SIG-M5 treated with dmso at 0.1 percent for 504 hours (cell line): ENCODE measurements at regions not wholly inside any gene's neighbourhood (a gene's known extent, or its start where the extent isn't known, plus 50 kb on each side); places are given as distances from the start of the nearest gene placed in this dataset.
"Not testable (repeated sequence)": the region's sequence is repeated elsewhere in the genome, so short reads cannot be mapped to it uniquely, and the experiment has no call there.

Experiments
- DNase-seq: peaks from one replicate; lab custom pipeline; 2025; ENCODE audit not compliant: unreplicated experiment; lab: John Stamatoyannopoulos, UW

DNA sequence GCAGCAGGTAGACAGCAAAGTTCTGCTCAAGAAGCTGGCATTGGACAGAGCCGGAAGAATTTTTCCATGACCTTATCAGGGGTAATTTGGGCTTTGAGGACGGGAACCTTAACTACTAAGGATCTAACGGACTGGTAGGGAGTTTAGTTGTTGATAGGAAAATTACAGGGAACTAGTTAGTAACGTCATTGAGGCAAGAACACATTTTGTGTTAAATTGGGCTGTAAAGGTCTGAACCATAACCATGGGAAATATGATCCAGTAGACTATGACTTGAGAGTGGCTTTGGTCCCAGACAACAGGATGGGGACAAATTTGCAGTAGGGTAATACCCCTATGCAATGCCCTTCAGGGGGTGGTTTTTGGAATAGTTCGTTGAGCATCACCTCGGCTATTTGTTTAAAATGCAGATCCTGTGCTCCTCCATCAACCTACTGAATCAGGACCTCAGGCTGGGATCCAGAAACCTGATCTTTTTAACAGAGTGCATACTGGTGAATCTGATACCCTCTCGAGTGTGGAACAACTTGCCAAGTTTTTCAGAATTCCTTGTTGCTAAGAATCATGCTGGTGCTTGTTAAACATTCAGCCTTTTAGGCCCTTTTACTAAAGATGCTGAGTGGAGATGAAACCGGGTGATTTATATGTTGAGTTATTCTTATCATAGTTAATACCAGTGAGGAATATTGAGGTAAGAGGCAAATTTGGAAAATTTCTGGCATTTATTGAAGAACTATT, 255.1 kb downstream of the MAP2K6 start:
- DNase-seq: no peak

DNA sequence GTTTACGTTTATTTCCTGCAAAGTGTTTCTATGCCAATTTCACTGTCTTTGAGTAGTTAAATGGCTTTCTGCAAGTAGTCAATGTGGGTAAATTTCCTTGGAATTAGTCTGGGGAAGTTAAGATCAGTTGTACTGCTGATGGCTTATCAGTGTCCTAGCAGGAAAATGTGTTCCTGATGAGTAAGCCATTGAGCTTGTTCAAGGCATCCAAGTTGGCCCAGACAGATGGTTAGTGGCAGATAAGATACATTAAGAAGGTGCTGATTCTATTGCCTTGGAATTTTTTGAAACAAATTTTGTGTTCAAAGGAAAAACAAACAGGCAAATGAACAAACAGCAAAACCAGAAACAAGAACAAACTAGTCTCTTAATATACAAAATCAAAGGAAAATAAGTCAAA, 258.4 kb downstream of the MAP2K6 start:
- DNase-seq: peak; percentile 1

- DNase-seq: no peak
Measured at GRCh38 chr17:69677130-69677529, 262.6 kb downstream of the MAP2K6 start.

- DNase-seq: no peak
Measured at GRCh38 chr17:69678206-69678605, 263.7 kb downstream of the MAP2K6 start.

- no peak for DNase-seq
Measured at GRCh38 chr17:69679829-69680228, 265.3 kb downstream of the MAP2K6 start.

- no peak for DNase-seq
Measured at GRCh38 chr17:69684251-69684650, 269.8 kb downstream of the MAP2K6 start.

GRCh38 chr17:69685150-69685549, 270.7 kb downstream of the MAP2K6 start:
- not testable (repeated sequence) for DNase-seq

DNA sequence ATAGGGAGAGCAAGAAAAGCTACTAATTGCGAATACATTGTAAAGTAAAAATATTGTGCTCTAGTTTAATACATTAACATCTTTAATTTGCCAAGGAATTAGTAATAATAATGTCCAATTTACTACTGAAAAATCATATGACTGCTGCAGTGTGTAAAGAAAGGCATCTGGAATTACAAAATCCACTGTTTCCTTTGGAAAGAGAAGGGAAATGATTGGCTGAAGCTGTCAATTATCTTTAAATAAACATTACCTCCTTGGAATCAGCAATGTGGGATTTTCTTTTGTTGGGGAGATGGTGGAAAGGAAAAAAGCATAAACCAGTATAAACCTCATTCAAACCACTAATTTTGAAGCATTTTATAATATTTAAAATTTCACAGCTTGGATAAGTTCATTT, 276.0 kb downstream of the MAP2K6 start:
- no peak for DNase-seq

DNA sequence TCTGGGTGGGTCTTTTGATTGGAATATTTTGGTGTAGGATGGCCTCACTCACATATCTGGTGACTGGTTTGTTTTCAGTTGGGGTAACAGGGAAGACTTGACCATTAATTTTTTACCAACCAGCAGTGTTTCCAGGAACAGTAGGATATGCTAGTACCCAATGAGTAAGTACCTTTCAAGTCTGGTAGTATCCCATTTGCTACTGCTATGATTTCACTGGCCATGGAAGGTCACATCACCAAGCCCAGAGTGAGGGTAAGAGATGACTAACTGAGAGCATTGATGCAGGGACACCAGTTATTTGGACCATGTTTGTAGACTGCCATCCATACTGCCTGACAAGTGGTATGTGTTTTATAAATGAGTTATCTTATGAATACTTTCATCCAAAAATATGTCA, 277.7 kb downstream of the MAP2K6 start:
- no peak for DNase-seq

DNA sequence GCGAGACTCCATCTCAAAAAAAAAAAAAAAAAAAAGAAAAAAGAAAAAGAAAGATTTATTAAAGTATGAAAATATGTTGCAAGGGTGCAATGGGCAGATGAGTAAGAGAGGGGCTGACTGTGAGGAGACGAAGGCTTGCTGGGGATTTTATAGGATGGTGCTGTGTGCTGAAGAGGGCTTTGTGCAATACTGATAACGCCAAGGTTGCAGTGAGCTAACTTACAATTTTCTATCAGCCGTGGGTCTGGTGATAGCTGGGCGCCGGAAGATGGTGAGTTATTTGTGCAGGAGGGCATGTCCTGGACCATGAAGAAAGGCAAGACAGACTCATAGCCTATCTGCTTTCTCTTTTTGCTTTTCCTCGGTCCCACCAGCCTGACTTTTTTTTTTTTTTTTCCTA, 281.1 kb downstream of the MAP2K6 start:
- no peak for DNase-seq

- DNase-seq: no peak
Measured at GRCh38 chr17:69696650-69697049, 282.2 kb downstream of the MAP2K6 start.

GRCh38 chr17:69698352-69698751, 283.9 kb downstream of the MAP2K6 start:
- not testable (repeated sequence) for DNase-seq

- no peak for DNase-seq
Measured at GRCh38 chr17:69702078-69702477, 287.6 kb downstream of the MAP2K6 start.

- no peak for DNase-seq
Measured at GRCh38 chr17:69703751-69704150, 289.3 kb downstream of the MAP2K6 start.

- DNase-seq: no peak
Measured at GRCh38 chr17:69704935-69705334, 290.4 kb downstream of the MAP2K6 start.

GRCh38 chr17:69706127-69706526, 291.6 kb downstream of the MAP2K6 start:
- no peak for DNase-seq

GRCh38 chr17:69709441-69709840, 294.9 kb downstream of the MAP2K6 start:
- no peak for DNase-seq

DNA sequence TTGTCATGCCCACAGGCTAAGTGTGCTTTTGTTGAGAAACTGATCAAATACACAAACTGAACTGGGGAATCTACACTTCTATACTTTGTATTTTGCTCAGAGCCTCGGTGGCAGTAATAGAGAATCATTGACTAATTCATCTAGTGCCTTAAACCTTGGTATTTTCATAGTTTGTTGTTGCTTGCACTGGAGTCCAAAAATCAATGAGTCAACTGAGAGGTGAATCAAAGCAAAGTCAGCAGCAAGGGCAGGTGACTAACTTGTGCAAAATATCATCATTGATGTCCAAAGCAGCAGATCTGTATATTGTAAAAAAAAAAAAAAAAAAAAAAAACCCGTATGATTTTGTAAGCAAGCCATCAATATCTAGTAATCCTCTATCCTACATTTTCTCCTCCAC, 296.4 kb downstream of the MAP2K6 start:
- no peak for DNase-seq

- no peak for DNase-seq
Measured at GRCh38 chr17:69711541-69711940, 297.0 kb downstream of the MAP2K6 start.

- no peak for DNase-seq
Measured at GRCh38 chr17:69712801-69713311, 298.4 kb downstream of the MAP2K6 start.

GRCh38 chr17:69713815-69714214, 299.3 kb downstream of the MAP2K6 start:
- no peak for DNase-seq

- DNase-seq: no peak
Measured at GRCh38 chr17:69714669-69715068, 300.2 kb downstream of the MAP2K6 start.

DNA sequence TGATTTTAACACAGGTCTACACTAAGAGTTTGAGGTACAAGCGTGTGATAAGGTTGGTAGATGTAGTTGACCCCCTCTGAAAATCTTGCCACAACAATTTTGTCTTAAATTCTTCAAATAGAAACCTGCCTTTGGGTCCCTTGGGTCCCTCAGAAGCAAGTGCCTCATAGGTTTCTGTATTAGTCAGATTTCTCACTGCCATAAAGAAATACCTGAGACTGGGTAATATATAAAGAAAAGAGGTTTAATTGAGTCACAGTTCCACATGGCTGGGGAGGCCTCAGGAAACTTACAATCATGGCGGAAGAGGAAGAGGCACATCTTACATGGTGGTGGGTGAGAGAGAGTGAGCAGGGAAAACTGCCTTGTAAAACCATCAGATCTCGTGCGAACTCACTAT, 301.2 kb downstream of the MAP2K6 start:
- no peak for DNase-seq
